GM23248 (cell line): ENCODE measurements at regions not wholly inside any gene's neighbourhood (a gene's known extent, or its start where the extent isn't known, plus 50 kb on each side); places are given as distances from the start of the nearest gene placed in this dataset.

ENCODE experiments used
- EZH2 ChIP-seq: fragments of 200-600 bp; sonication (generic); IDR thresholded peaks from 2 replicates; pipeline ENCODE4 v1.6.1; 2018; ENCODE audit warnings: antibody characterized with exemption, mild to moderate bottlenecking; ENCODE audit not compliant: insufficient read depth, poor library complexity, severe bottlenecking
- EZH2phosphoT487 ChIP-seq: fragments of 200-600 bp; sonication (generic); IDR thresholded peaks from 2 replicates; pipeline ENCODE4 v1.6.1; 2018; ENCODE audit warnings: antibody characterized with exemption, moderate library complexity, mild to moderate bottlenecking, low read depth; ENCODE audit not compliant: insufficient read depth

- TF ChIP-seq EZH2 (no peak), EZH2phosphoT487 (no peak)
Measured at GRCh38 chr18:55990186-55990585, 402.2 kb upstream of the TCF4 start.
